GM19240 (cell line): ENCODE measurements at regions not wholly inside any gene's neighbourhood (a gene's known extent, or its start where the extent isn't known, plus 50 kb on each side); places are given as distances from the start of the nearest gene placed in this dataset.
"Not testable (repeated sequence)": the region's sequence is repeated elsewhere in the genome, so short reads cannot be mapped to it uniquely, and the experiment has no call there.

Experiments used
- DNase-seq: peaks from one replicate; pipeline ENCODE4 v3.0.0; 2011; ENCODE audit warnings: low spot score; ENCODE audit not compliant: insufficient read length

GRCh38 chr15:81728726-81729125 lies 317.1 kb downstream of the MEX3B start:
- no peak for DNase-seq

- no peak for DNase-seq
Observed at GRCh38 chr15:81725590-81725989, 320.2 kb downstream of the MEX3B start.

GRCh38 chr15:81724536-81724935 lies 321.3 kb downstream of the MEX3B start:
- no peak for DNase-seq

GRCh38 chr15:81723701-81724100 lies 322.1 kb downstream of the MEX3B start:
- DNase-seq = no peak

- DNase-seq = no peak
Observed at GRCh38 chr15:81723113-81723651, 322.6 kb downstream of the MEX3B start.

- DNase-seq = not testable (repeated sequence)
Observed at GRCh38 chr15:81716468-81716867, 329.4 kb downstream of the MEX3B start.

- no peak for DNase-seq
Observed at GRCh38 chr15:81710328-81710727, 335.5 kb downstream of the MEX3B start.

- DNase-seq = not testable (repeated sequence)
Observed at GRCh38 chr15:81706816-81707346, 332.9 kb upstream of the TMC3 start.

GRCh38 chr15:81705727-81706126 lies 331.7 kb upstream of the TMC3 start:
- DNase-seq = not testable (repeated sequence)

- DNase-seq = no peak
Observed at GRCh38 chr15:81686021-81686420, 312.0 kb upstream of the TMC3 start.

- DNase-seq = no peak
Observed at GRCh38 chr15:81685237-81685636, 311.2 kb upstream of the TMC3 start.

GRCh38 chr15:81680829-81681228 lies 306.8 kb upstream of the TMC3 start:
- no peak for DNase-seq

- DNase-seq = no peak
Observed at GRCh38 chr15:81666839-81667238, 292.8 kb upstream of the TMC3 start.

- DNase-seq = no peak
Observed at GRCh38 chr15:81660976-81661375, 287.0 kb upstream of the TMC3 start.

- DNase-seq = no peak
Observed at GRCh38 chr15:81653259-81653658, 279.2 kb upstream of the TMC3 start.

GRCh38 chr15:81645470-81645869 lies 271.5 kb upstream of the TMC3 start:
- no peak for DNase-seq

- no peak for DNase-seq
Observed at GRCh38 chr15:81643771-81644170, 269.8 kb upstream of the TMC3 start.

- no peak for DNase-seq
Observed at GRCh38 chr15:81642451-81642990, 268.5 kb upstream of the TMC3 start.

- DNase-seq = not testable (repeated sequence)
Observed at GRCh38 chr15:81636064-81636463, 262.1 kb upstream of the TMC3 start.

- no peak for DNase-seq
Observed at GRCh38 chr15:81633889-81634288, 259.9 kb upstream of the TMC3 start.

- no peak for DNase-seq
Observed at GRCh38 chr15:81625896-81626295, 251.9 kb upstream of the TMC3 start.

- DNase-seq = no peak
Observed at GRCh38 chr15:81619002-81619401, 245.0 kb upstream of the TMC3 start.

GRCh38 chr15:81612631-81613030 lies 238.6 kb upstream of the TMC3 start:
- DNase-seq = no peak
